HG03571 (cell line): ENCODE measurements at regions not wholly inside any gene's neighbourhood (a gene's known extent, or its start where the extent isn't known, plus 50 kb on each side); places are given as distances from the start of the nearest gene placed in this dataset.
"Not testable (repeated sequence)": the region's sequence is repeated elsewhere in the genome, so short reads cannot be mapped to it uniquely, and the experiment has no call there.

Experiments used
- ATAC-seq: cut with Tn5 transposase; IDR thresholded peaks from one replicate; pipeline ENCODE4 v1.9.1; 2021; ENCODE audit not compliant: unreplicated experiment

DNA sequence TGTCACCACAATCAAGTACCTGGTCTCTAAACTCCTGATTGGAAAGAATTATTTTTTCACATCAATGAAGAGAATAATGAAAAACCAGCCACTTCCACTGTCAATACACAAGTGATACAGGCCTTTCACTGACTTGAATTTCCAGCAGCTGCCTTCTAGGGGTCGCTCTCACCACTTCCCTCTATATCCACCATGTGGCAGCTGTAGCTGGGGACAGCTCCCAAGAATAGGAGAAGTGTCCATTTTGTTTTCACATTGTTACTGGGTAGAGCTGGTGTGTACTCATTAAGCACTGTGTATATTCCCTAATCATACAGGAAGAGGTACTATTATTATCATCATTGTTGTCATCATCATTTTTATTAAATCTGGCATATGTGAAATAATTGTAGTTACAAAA, 438.4 kb upstream of the SPTLC3 start:
- no peak for ATAC-seq

DNA sequence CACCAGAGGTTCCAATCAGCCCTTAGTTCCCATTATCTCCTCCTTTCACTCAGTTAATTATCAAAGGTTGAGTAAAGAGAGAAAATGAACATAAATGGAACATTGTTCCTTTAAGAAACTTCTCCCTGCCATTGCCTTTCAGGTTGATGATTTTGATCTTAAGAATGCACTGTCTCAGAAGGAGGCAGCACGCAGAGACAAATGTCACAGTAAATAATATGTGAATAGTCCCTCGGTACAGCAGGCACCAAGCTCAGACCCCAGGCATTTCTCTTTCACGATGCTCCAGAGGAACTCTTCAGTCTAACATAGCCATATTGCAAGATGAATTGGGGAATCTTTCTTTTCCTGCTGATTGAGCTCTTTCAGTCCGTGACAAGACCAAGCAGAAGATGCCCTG, 435.3 kb upstream of the SPTLC3 start:
- no peak for ATAC-seq

GRCh38 chr20:12575352-12576095, 433.2 kb upstream of the SPTLC3 start:
- ATAC-seq: no peak

DNA sequence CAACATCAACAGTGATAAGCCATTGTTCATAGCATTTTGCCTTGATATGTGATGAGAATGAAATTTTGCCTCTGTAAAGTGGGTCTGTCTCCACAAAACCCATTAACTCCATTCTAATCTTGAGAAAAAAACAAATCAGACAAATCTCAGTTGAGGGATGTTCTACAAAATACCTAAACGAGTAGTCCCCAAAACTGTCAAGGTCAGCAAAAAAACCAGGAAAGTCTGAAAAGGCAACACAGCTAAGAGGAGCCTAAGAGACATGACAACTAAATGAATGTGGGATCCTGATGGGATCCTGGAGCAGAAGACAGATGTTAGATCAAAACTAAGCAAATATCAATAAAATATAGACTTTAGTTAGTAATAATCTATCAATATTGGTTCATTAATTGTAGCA, 431.6 kb upstream of the SPTLC3 start:
- no peak for ATAC-seq

- ATAC-seq: no peak
Measured at GRCh38 chr20:12581644-12582289, 427.0 kb upstream of the SPTLC3 start.

- ATAC-seq: not testable (repeated sequence)
Measured at GRCh38 chr20:12582710-12583109, 426.1 kb upstream of the SPTLC3 start.

DNA sequence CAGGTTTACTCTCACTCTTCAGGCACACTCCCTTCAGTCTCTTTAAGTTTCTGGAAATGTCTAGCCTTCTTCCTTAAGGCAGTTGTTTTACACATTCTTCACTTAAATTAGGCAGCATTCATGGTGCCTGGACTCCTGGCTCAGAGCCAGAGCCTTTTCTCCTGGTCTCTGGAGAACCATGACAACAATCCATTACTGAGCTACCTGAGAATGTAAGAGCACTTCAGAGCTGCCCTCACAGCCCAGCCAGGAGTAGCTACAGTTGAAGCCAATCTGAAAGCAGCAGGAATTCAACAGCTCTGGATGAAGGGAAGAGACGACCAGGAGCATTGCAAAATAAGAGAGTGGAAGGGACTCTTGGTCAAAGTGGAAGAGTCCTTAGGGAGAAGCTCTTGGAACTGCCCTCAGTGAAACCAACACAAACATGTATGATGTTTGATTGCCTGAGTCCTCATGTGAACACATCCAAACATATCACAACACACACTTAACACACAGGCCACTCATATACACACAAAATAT, 416.8 kb upstream of the SPTLC3 start:
- ATAC-seq: no peak

DNA sequence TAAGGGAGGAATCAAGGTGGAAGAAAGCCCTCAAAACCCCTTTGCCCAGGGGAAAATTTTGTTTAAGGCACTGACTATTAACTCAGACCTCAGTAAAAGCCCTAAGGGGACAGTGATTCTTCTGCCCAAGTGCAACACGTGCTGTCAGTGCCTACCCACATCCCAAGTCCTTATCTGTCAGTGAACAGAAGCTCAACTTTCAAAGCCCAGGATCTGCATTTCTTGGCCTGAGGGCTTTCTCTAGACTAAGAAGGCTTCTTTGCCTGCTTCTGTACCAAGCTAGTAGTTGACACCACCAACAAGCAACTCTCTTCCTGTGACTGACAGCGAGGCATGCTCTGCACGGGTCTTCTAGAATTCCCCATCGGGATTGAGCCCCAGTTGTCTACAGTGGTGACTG, 416.0 kb upstream of the SPTLC3 start:
- ATAC-seq: no peak

DNA sequence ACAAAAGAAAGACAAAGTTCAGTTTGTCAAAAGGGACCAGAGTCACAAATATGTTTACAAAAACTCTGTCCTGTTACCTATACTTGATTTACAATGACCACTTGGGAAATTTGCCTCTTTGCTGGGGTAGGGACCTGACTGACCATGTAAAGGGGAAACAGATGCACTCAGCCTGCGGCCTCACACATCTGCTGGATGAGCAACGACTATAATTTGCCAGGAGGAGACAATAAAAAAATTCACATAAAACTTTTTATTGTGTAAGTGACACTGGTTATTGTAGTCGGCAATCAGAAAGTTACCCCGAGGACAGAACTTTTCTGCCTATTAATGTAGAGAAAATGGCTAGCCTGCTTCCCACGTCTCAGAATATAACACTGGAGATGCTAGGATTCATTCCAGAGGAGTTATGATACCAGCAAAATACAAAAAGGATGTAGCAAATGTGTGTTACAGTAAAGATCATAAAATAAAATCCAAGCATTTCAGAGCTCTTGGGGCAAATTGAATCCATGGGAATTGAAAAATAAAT, 415.4 kb upstream of the SPTLC3 start:
- ATAC-seq: no peak

DNA sequence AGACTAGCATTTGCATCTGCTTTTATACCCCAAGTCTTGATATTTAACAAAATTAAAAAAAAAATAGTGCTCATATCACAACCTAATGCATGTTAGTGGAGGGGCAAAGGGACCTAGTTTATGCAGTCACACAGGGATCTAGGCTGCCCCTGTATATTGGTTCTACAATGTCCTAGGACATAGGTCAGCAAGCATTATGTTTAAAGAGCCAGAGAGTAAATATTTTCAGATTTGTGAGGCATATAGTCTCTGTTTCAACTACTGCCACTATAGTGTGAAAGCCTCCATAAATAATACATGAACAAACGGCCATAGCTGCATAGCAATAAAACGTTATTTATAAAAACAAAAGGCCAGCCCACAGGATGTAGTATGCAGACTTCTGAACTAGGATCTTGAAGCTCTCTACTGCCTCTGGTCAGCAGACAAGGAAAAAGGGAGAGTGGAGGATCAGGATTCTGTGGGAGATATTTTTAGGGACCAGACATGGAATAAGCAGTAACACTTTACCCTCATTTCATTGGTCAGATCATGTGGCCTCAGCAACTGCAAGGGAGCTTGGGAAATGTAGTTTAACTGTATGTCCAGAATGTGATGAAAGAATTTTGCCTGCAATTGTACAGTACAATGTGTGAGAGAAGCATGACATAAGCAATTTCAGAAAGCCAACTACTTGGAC, 414.2 kb upstream of the SPTLC3 start:
- ATAC-seq: no peak

- ATAC-seq: no peak
Measured at GRCh38 chr20:12595841-12596240, 412.9 kb upstream of the SPTLC3 start.

- ATAC-seq: no peak
Measured at GRCh38 chr20:12596863-12597262, 411.9 kb upstream of the SPTLC3 start.

DNA sequence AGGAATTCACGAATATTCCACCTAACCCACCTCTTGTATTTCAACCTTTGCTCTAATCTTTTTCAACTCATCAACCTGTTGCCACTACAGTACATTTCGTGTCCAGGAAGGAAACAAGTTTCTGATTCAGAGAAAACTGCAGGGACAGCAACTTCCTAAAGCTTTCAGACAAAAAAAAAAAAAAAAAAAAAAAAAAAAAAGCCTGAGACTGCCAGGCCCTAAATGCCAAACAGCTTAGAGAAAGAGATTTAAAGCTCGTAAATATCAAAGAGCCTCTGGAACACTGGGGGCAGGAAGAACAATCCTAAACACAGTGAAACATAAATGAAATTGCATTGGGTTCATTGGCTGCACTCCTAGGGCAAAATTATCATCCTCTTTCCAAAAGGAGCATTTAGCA, 411.2 kb upstream of the SPTLC3 start:
- ATAC-seq: no peak

DNA sequence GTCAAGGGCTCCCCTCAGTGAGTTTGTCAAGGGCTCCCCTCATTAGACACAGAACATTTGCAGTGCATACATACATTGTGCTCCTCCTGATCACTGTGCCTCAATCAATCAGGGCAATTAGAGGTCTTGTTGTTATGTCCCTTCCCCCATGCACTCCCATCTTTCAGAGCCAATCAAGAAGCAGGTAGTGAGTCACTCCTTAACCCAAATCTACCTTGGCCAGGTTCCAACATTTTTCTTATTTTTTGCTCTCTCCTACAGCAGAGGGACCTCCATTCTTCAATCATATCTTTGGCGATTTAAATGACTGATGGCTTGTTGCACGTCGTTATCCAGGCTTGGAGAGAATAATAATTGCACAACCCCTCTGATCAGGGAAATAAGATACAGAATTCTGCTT, 409.9 kb upstream of the SPTLC3 start:
- ATAC-seq: no peak

DNA sequence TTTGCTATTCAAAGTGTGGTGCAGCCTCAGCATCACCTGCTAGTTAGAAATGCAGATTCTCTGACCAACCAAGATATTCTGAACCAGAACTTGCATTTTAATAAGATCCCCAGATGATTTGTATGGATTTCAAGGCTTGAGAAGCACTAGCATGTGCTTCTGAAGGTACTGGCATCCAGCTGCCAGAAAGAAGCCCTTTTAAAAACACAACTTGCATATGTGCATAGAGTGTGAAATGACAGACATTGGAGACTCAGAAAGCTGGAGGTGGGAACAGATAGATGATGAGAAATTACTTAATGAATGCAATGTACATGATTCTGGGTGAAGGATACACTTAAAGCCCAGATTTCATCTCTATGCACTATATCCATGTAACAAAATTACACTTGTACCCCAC, 409.3 kb upstream of the SPTLC3 start:
- no peak for ATAC-seq

GRCh38 chr20:12605751-12606150, 403.0 kb upstream of the SPTLC3 start:
- no peak for ATAC-seq

- ATAC-seq: no peak
Measured at GRCh38 chr20:12610871-12611270, 397.9 kb upstream of the SPTLC3 start.

DNA sequence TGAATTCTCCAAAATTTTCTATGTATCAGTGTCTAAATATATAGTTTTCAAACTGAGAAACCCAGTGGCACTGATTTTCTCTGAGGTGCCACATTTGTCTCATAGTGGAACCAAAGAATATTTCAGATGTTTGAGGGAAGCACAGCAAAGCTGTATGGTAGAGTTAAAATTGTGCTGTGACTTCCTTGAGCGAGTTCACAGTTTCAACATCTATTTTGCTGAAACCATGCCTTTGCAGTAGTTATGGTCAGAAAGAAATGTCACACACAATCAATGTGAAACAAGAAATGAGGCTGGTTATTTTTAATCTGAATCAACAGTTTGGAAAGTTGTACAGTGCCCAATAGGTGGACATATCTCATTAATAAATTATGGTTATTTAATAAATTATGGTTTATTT, 394.0 kb upstream of the SPTLC3 start:
- ATAC-seq: no peak

DNA sequence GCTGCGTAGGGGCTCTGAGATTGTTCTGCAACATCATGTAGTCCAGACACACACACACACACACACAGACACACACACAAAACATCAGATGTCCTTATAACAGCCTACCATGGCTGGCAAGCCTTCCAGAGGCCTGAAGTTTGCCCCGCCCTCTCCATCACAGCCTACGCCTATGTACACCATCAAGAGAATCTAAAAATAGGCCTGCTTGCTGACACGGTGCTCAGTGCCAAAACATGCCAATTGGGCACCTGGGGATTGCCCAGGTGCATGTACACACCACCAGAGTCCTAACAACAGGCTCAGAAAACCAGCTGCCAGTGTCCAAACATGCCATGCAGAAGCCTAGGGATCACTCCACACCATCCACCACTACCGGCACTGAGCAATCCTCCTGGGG, 391.7 kb upstream of the SPTLC3 start:
- ATAC-seq: no peak

DNA sequence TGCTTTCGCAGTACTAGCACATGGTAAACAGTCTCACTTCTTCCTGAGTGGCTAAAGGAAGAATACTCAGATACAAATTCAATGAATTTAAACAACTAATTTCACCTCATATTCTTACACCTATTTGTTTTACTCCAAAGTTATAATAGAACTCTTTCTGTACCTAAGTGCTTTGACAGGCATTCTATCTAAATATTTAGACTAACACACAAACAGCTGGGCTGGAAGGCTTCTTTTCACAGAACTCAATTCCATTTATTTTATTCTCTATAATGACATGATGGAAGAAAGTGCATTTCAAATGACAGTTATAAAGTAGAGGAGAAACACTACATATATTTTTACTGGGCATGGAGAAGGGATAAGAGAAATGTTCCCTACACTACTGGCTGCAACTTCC, 384.9 kb upstream of the SPTLC3 start:
- ATAC-seq: no peak

DNA sequence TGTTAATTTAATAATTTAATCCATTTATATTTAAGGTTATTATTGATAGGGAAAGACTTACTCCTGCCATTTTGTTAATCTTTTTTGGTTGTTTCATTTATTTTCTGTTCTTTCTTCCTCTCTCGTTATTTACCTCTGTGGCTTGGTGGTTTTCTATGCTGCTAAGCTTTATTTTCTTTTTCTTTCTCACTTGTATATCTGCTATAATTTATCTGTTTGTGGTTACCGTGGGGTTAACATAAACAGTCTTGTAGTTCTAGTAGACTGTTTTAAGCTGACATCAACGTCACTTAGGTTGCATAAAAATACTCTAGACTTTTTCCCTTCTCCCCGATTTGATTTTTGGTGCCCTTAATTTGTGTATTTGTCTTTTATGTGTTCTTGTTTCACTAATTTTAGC, 381.3 kb upstream of the SPTLC3 start:
- no peak for ATAC-seq
